Smooth muscle cell (in vitro differentiated cells): ENCODE measurements at regions not wholly inside any gene's neighbourhood (a gene's known extent, or its start where the extent isn't known, plus 50 kb on each side); places are given as distances from the start of the nearest gene placed in this dataset.

Source experiments
- DNase-seq: peaks from one replicate; lab custom pipeline; 2025; ENCODE audit not compliant: unreplicated experiment; lab: John Stamatoyannopoulos, UW
- H2AFZ ChIP-seq: fragments of 200-600 bp; sonication (generic); 2 replicates; pipeline ENCODE4 v1.6.0; 2016; ENCODE audit warnings: antibody characterized with exemption, low read depth, mild to moderate bottlenecking
- H3F3A ChIP-seq: fragments of 200-600 bp; sonication (generic); 2 replicates; pipeline ENCODE4 v1.6.0; 2017; ENCODE audit warnings: antibody characterized with exemption, low read depth
- H3K27ac ChIP-seq: fragments of 200-600 bp; sonication (generic); 2 replicates; pipeline ENCODE4 v1.5.1; 2016; ENCODE audit warnings: low read depth, mild to moderate bottlenecking
- H3K27me3 ChIP-seq: fragments of 200-600 bp; sonication (generic); 2 replicates; pipeline ENCODE4 v1.6.1; 2016; ENCODE audit warnings: low read depth, mild to moderate bottlenecking
- H3K36me3 ChIP-seq: fragments of 200-600 bp; sonication (generic); 2 replicates; pipeline ENCODE4 v1.5.1; 2016; ENCODE audit warnings: low read depth
- H3K4me1 ChIP-seq: fragments of 200-600 bp; sonication (generic); 2 replicates; pipeline ENCODE4 v1.5.1; 2016; ENCODE audit warnings: low read depth
- H3K4me2 ChIP-seq: fragments of 200-600 bp; sonication (generic); 2 replicates; pipeline ENCODE4 v1.6.0; 2016; ENCODE audit warnings: mild to moderate bottlenecking
- H3K4me3 ChIP-seq: fragments of 200-600 bp; sonication (generic); 2 replicates; pipeline ENCODE4 v1.5.1; 2016; ENCODE audit warnings: mild to moderate bottlenecking
- H3K79me2 ChIP-seq: fragments of 200-600 bp; sonication (generic); 2 replicates; pipeline ENCODE4 v1.6.0; 2016; ENCODE audit warnings: low read depth, mild to moderate bottlenecking
- H3K9ac ChIP-seq: fragments of 200-600 bp; sonication (generic); 2 replicates; pipeline ENCODE4 v1.6.0; 2016; ENCODE audit warnings: low read depth
- H3K9me3 ChIP-seq: fragments of 200-600 bp; sonication (generic); replicated peaks from 2 replicates; pipeline ENCODE4 v1.5.1; 2016; ENCODE audit warnings: low read depth
- H4K20me1 ChIP-seq: fragments of 200-600 bp; sonication (generic); 2 replicates; pipeline ENCODE4 v1.6.0; 2016; ENCODE audit warnings: low read depth
- WGBS: methylation state at CpG from one replicate; pipeline ENCODE4 v1.1.7; 2016; ENCODE audit warnings: low lambda C conversion rate; 5-methylcytosine and 5-hydroxymethylcytosine counted together
- TF ChIP-seq, protein P1 (sequence below): fragments of 200-600 bp; sonication (generic); IDR thresholded peaks from 2 replicates; pipeline ENCODE4 v1.5.1; 2017; ENCODE audit warnings: borderline replicate concordance, mild to moderate bottlenecking, antibody characterized with exemption; ENCODE audit not compliant: insufficient read depth, poor library complexity, severe bottlenecking

- Histone ChIP-seq H3K4me2 (no peak overlapping the region), H3F3A (no peaks in the 10 kb centered on the region), H3K27me3 (peaks cover 8% of the 10 kb centered on the region), H3K9me3 (no peaks in the 10 kb centered on the region), H2AFZ (no peak overlapping the region), H3K27ac (no peak overlapping the region), H3K36me3 (no peaks in the 10 kb centered on the region), H3K9ac (no peak overlapping the region), H3K79me2 (no peaks in the 10 kb centered on the region), H4K20me1 (no peaks in the 10 kb centered on the region), H3K4me3 (no peak overlapping the region), H3K4me1 (no peaks in the 10 kb centered on the region)
- WGBS, result 89% methylated on average over 5 of the region's 5 CpGs
- TF ChIP-seq, protein P1, sequence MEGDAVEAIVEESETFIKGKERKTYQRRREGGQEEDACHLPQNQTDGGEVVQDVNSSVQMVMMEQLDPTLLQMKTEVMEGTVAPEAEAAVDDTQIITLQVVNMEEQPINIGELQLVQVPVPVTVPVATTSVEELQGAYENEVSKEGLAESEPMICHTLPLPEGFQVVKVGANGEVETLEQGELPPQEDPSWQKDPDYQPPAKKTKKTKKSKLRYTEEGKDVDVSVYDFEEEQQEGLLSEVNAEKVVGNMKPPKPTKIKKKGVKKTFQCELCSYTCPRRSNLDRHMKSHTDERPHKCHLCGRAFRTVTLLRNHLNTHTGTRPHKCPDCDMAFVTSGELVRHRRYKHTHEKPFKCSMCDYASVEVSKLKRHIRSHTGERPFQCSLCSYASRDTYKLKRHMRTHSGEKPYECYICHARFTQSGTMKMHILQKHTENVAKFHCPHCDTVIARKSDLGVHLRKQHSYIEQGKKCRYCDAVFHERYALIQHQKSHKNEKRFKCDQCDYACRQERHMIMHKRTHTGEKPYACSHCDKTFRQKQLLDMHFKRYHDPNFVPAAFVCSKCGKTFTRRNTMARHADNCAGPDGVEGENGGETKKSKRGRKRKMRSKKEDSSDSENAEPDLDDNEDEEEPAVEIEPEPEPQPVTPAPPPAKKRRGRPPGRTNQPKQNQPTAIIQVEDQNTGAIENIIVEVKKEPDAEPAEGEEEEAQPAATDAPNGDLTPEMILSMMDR, result no peak
- DNase-seq, result no peak
Measured at GRCh38 chr6:20317430-20317829, 84.2 kb upstream of the E2F3 start.

DNA sequence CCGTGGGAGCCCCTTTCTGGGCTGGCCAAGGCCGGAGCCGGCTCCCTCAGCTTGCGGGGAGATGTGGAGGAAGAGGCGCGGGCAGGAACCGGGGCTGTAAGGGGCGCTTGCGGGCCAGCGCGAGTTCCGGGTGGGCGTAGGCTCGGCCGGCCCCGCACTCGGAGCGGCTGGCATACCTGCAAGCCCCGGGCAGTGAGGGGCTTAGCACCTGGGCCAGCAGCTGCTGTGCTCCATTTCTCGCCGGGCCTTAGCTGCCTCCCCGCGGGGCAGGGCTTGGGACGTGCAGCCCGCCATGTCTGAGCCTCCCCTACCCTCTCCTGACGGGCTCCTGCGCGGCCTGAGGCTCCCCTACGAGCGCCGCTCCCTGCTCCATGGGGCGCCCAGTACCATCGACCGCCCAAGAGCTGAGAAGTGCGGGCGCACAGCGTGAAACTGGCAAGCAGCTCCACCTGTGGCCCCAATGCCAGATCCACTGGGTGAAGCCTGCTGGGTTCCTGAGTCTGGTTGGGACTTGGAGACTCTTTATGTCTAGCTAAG, 82.8 kb upstream of the E2F3 start:
- no peak overlapping the region for H2AFZ ChIP-seq
- no peaks in the 10 kb centered on the region for H3K9me3 ChIP-seq
- WGBS, result 98% methylated on average over 32 of the region's 37 CpGs
- no peak overlapping the region for H3K4me3 ChIP-seq
- no peaks in the 10 kb centered on the region for H3K4me1 ChIP-seq
- H3K4me2 ChIP-seq, result no peak overlapping the region
- H3F3A ChIP-seq, result no peaks in the 10 kb centered on the region
- DNase-seq, result no peak
- H3K9ac ChIP-seq, result no peak overlapping the region
- H3K27ac ChIP-seq, result no peak overlapping the region
- TF ChIP-seq, protein P1, result no peak
- no peaks in the 10 kb centered on the region for H3K79me2 ChIP-seq
- no peaks in the 10 kb centered on the region for H4K20me1 ChIP-seq
- no peaks in the 10 kb centered on the region for H3K36me3 ChIP-seq
- peaks cover 8% of the 10 kb centered on the region for H3K27me3 ChIP-seq

DNA sequence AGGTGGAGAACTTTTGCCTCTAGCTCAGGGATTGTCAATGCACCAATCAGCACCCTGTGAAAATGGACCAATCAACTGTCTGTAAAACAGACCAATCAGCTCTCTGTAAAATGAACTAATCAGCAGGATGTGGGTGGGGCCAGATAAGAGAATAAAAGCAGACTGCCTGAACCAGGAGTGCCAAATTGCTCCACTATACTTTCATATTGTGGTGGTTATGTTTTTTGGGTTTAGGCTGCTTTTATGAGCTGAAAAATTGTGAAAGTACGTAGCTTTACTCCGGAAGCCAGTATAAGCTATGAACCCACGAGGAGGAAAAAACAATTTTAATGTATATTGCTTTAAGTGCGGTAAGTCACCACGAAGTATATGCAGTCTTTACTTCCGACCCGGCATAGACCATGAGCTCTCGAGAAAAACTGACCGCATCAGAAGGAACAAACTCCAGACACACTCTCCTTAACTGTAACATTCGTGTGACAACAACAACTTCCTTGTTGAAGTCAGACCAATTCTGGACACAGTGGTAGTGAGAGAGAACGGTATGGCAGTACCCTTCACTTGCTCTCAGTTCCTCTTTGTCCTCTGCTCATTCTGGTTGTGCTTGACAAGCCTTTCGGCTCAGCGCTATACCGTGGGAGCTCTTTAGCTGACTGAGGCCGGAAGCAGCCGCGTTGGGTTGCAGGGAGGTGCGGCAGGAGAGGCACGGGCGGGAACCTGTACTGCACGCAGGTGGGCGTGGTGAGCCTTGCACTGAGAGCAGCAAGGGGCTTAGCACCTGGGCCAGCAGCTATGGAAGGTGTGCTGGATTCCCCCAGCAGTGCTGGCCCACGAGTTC, 81.9 kb upstream of the E2F3 start:
- Histone ChIP-seq H3K27ac (no peak overlapping the region), H3K4me2 (no peak overlapping the region), H3K27me3 (peaks cover 2% of the 10 kb centered on the region), H4K20me1 (no peaks in the 10 kb centered on the region), H3K4me1 (no peaks in the 10 kb centered on the region), H2AFZ (no peak overlapping the region), H3K9me3 (no peaks in the 10 kb centered on the region), H3K4me3 (no peak overlapping the region), H3F3A (no peaks in the 10 kb centered on the region), H3K9ac (no peak overlapping the region), H3K36me3 (no peaks in the 10 kb centered on the region), H3K79me2 (no peaks in the 10 kb centered on the region)
- DNase-seq, result no peak
- WGBS, result 96% methylated on average over 23 of the region's 23 CpGs
- TF ChIP-seq, protein P1, result no peak
